Colonic mucosa (tissue), 4 donors: ENCODE measurements at regions not wholly inside any gene's neighbourhood (a gene's known extent, or its start where the extent isn't known, plus 50 kb on each side); places are given as distances from the start of the nearest gene placed in this dataset.

ENCODE experiments used
- DNase-seq: peaks from one replicate; pipeline ENCODE4 v3.0.0-alpha.2; 2020
- H3K27ac ChIP-seq: fragments of 200-600 bp; one replicate; pipeline ENCODE4 v1.8.0; 2021
- H3K27me3 ChIP-seq: fragments of 200-600 bp; one replicate; pipeline ENCODE4 v1.8.0; 2021
- H3K36me3 ChIP-seq: fragments of 200-600 bp; one replicate; pipeline ENCODE4 v1.8.0; 2021
- H3K4me1 ChIP-seq: fragments of 200-600 bp; one replicate; pipeline ENCODE4 v1.8.0; 2021; ENCODE audit warnings: mild to moderate bottlenecking
- H3K4me3 ChIP-seq: fragments of 200-600 bp; one replicate; pipeline ENCODE4 v1.8.0; 2021
- H3K9ac ChIP-seq, 2 donors: one replicate each; pipeline ENCODE4 v1.7.0; 2013; ENCODE audit warnings: control low read depth in 2 of 2, low read depth in 2 of 2, low read length in 2 of 2
- H3K9me3 ChIP-seq: fragments of 200-600 bp; one replicate; pipeline ENCODE4 v1.8.0; 2021
- CTCF ChIP-seq: fragments of 200-600 bp; IDR thresholded peaks from one replicate; pipeline ENCODE4 v1.8.0; 2022; ENCODE audit warnings: antibody characterized with exemption, mild to moderate bottlenecking
- intact Hi-C: fragments of 100-400 bp; cut with DNase I; formaldehyde crosslinking; loops from one replicate; pipeline ENCODE4 v1.14.1; 2022
- donor health status: healthy.
- donor health status: DM: no; HTN: no; CAD: no.
- donor health status: DM: no; HTN: no; CAD: no.

GRCh38 chr6:43985329-43985728, 141.9 kb downstream of the MRPL14 start:
- Histone ChIP-seq H3K27ac (no peak overlapping the region), H3K36me3 (no peaks in the 10 kb centered on the region), H3K4me1 (peaks cover under 1% of the 10 kb centered on the region), H3K27me3 (no peaks in the 10 kb centered on the region), H3K4me3 (no peak overlapping the region), H3K9ac (no peak overlapping the region), H3K9me3 (no peaks in the 10 kb centered on the region)
- intact Hi-C loops, result no loop called here
- TF ChIP-seq CTCF, result no peak
- DNase-seq, result no peak

- Histone ChIP-seq H3K9me3 (no peaks in the 10 kb centered on the region), H3K36me3 (no peaks in the 10 kb centered on the region), H3K27ac (no peak overlapping the region), H3K4me1 (no peaks in the 10 kb centered on the region), H3K27me3 (no peaks in the 10 kb centered on the region), H3K9ac (no peak overlapping the region), H3K4me3 (no peak overlapping the region)
- no peak for DNase-seq
- intact Hi-C loops, result no loop called here
- TF ChIP-seq CTCF, result no peak
Observed at GRCh38 chr6:43984442-43985321, 142.6 kb downstream of the MRPL14 start.

- no peak for DNase-seq
- Histone ChIP-seq H3K27ac (no peak overlapping the region), H3K9ac (no peak overlapping the region), H3K9me3 (no peaks in the 10 kb centered on the region), H3K36me3 (no peaks in the 10 kb centered on the region), H3K4me1 (no peaks in the 10 kb centered on the region), H3K27me3 (no peaks in the 10 kb centered on the region), H3K4me3 (no peak overlapping the region)
- TF ChIP-seq CTCF, result no peak
- intact Hi-C loops, result no loop called here
Observed at GRCh38 chr6:43983632-43984031, 143.6 kb downstream of the MRPL14 start.

- TF ChIP-seq CTCF, result no peak
- intact Hi-C loops, result no loop called here
Observed at GRCh38 chr6:43983191-43983590, 144.1 kb downstream of the MRPL14 start.

GRCh38 chr6:43982084-43982625, 145.1 kb downstream of the MRPL14 start:
- H3K36me3 ChIP-seq, result no peaks in the 10 kb centered on the region
- no peak overlapping the region for H3K4me3 ChIP-seq
- H3K9me3 ChIP-seq, result no peaks in the 10 kb centered on the region
- H3K27ac ChIP-seq, result no peak overlapping the region
- no peak for DNase-seq
- intact Hi-C loops, result no loop called here
- no peak overlapping the region for H3K9ac ChIP-seq
- TF ChIP-seq CTCF, result no peak
- H3K27me3 ChIP-seq, result no peaks in the 10 kb centered on the region
- H3K4me1 ChIP-seq, result no peaks in the 10 kb centered on the region

More at GRCh38 chr6:43983191-43983590, 144.1 kb downstream of the MRPL14 start:
- Histone ChIP-seq H3K4me3 (no peak overlapping the region), H3K27ac (no peak overlapping the region), H3K36me3 (no peaks in the 10 kb centered on the region), H3K27me3 (no peaks in the 10 kb centered on the region), H3K4me1 (no peaks in the 10 kb centered on the region), H3K9me3 (no peaks in the 10 kb centered on the region), H3K9ac (no peak overlapping the region)
- DNase-seq, result no peak
